HCT116 (cell line): ENCODE measurements at regions not wholly inside any gene's neighbourhood (a gene's known extent, or its start where the extent isn't known, plus 50 kb on each side); places are given as distances from the start of the nearest gene placed in this dataset.
A peak's percentile ranks its signal among the peaks of the same experiment; 100 is the strongest.

ENCODE experiments used
- ATAC-seq: fragments of 200-7000 bp; cut with Tn5 transposase; 2 replicates; pipeline ENCODE4 v1.9.1; 2020; ENCODE audit warnings: mild to moderate bottlenecking, moderate library complexity
- BruUV-seq: library from RNA; stranded (reverse); fragments of 400-500 nt; replicated peaks from 2 replicates; lab custom pipeline; 2021; lab: Mats Ljungman, UMichigan
- CTCF ChIA-PET: fragments of 300-600 bp; sonication (Branson Sonifier 250); formaldehyde crosslinking; loops from one replicate; lab custom pipeline; 2021; ENCODE audit warnings: antibody characterized with exemption; lab: Charles Lee
- POLR2A ChIA-PET: fragments of 300-600, 350-600 bp; sonication (Branson Sonifier 250); formaldehyde crosslinking; loops from one replicate; lab custom pipeline; 2021; ENCODE audit warnings: antibody characterized with exemption; lab: Charles Lee
- RAD21 ChIA-PET, 2 experiments: fragments of 300-600 bp; sonication (Branson Sonifier 250); formaldehyde crosslinking; loops; one replicate each; lab custom pipeline; 2023; ENCODE audit warnings: low total read pairs in 2 of 2; ENCODE audit not compliant: uncharacterized antibody in 2 of 2, unreplicated experiment in 2 of 2, low non-redundant PET in 1 of 2; lab: Charles Lee
- DNase-seq: peaks from one replicate; pipeline ENCODE4 v3.0.0-alpha.2; 2010; ENCODE audit warnings: low read depth, low spot score
- H2AFZ ChIP-seq: fragments of 200-600 bp; shearing (Covaris generic), sonication (generic); 2 replicates; pipeline ENCODE4 v1.6.1; 2017; ENCODE audit warnings: low read depth, mixed run types, mixed read lengths, antibody characterized with exemption, low read length; ENCODE audit not compliant: poor library complexity, severe bottlenecking
- H3K27ac ChIP-seq: 2 replicates; pipeline ENCODE4 v1.5.1; 2012; ENCODE audit warnings: low read depth, low read length
- H3K27me3 ChIP-seq: fragments of 200-600 bp; sonication (generic); 2 replicates; pipeline ENCODE4 v1.6.1; 2016; ENCODE audit warnings: mixed run types, low read length, mixed read lengths; ENCODE audit not compliant: insufficient read depth
- H3K36me3 ChIP-seq, 2 experiments: fragments of 200-500 bp in 1 of 2; fragments of 200-600 bp in 1 of 2; sonication (Bioruptor generic) in 1 of 2; sonication (generic) in 1 of 2; 2 replicates each; pipeline versions ENCODE4 v1.5.1 to v1.6.1; 2014 to 2016; ENCODE audit warnings: low read length in 2 of 2, inconsistent platforms in 1 of 2, mixed read lengths in 1 of 2, mixed run types in 1 of 2; ENCODE audit not compliant: insufficient read depth in 2 of 2, control insufficient read depth in 1 of 2
- H3K4me1 ChIP-seq, 2 experiments: fragments of 200-600 bp in 1 of 2; sonication (generic) in 1 of 2; 2 replicates each; pipeline versions ENCODE4 v1.5.1 to v1.6.1; 2012 to 2017; ENCODE audit warnings: low read length in 2 of 2, inconsistent platforms in 1 of 2, mild to moderate bottlenecking in 1 of 2, mixed read lengths in 1 of 2, mixed run types in 1 of 2, moderate library complexity in 1 of 2; ENCODE audit not compliant: insufficient read depth in 2 of 2, control insufficient read depth in 1 of 2
- H3K4me2 ChIP-seq: fragments of 200-600 bp; sonication (generic); 2 replicates; pipeline ENCODE4 v1.6.1; 2017; ENCODE audit warnings: mixed run types, low read length, mixed read lengths
- H3K4me3 ChIP-seq, 2 experiments: fragments of 200-600 bp in 1 of 2; sonication (generic) in 1 of 2; replicated peaks in 1 of 2; 2 replicates each; pipeline ENCODE4 v1.5.1; 2011 to 2016; ENCODE audit warnings: low read length in 2 of 2, control low read depth in 1 of 2, low read depth in 1 of 2, mild to moderate bottlenecking in 1 of 2, mixed read lengths in 1 of 2, mixed run types in 1 of 2
- H3K79me2 ChIP-seq: fragments of 200-600 bp; sonication (generic); 2 replicates; pipeline ENCODE4 v1.6.1; 2017; ENCODE audit warnings: mild to moderate bottlenecking, mixed run types, low read length, moderate library complexity, mixed read lengths; ENCODE audit not compliant: insufficient read depth
- H3K9ac ChIP-seq: fragments of 200-600 bp; sonication (generic); 2 replicates; pipeline ENCODE4 v1.6.1; 2016; ENCODE audit warnings: low read length, mixed read lengths
- H3K9me2 ChIP-seq: fragments of 200-600 bp; sonication (generic), shearing (Covaris generic); 2 replicates; pipeline ENCODE4 v1.6.1; 2017; ENCODE audit warnings: mixed run types, mild to moderate bottlenecking, moderate library complexity; ENCODE audit not compliant: insufficient read depth
- H3K9me3 ChIP-seq, 2 experiments: fragments of 200-500 bp in 1 of 2; fragments of 200-600 bp in 1 of 2; sonication (Bioruptor generic) in 1 of 2; sonication (generic) in 1 of 2; 2 replicates each; pipeline ENCODE4 v1.6.1; 2014 to 2017; ENCODE audit warnings: low read length in 2 of 2, mixed read lengths in 2 of 2, inconsistent platforms in 1 of 2, low read depth in 1 of 2, mild to moderate bottlenecking in 1 of 2, mixed run types in 1 of 2, moderate library complexity in 1 of 2; ENCODE audit not compliant: control insufficient read depth in 1 of 2, insufficient read depth in 1 of 2
- H4K20me1 ChIP-seq: fragments of 200-600 bp; sonication (generic), shearing (Covaris generic); 2 replicates; pipeline ENCODE4 v1.6.1; 2017; ENCODE audit warnings: mixed run types, mild to moderate bottlenecking, moderate library complexity; ENCODE audit not compliant: insufficient read depth
- CBX3 ChIP-seq: IDR thresholded peaks from 2 replicates; pipeline ENCODE4 v1.6.1; 2012; ENCODE audit warnings: low read depth
- CEBPB ChIP-seq: IDR thresholded peaks from 2 replicates; pipeline ENCODE4 v1.6.1; 2012; ENCODE audit warnings: low read depth
- EGR1 ChIP-seq: IDR thresholded peaks from 2 replicates; pipeline ENCODE4 v1.6.1; 2012; ENCODE audit warnings: low read depth
- EZH2 ChIP-seq: fragments of 200-600 bp; sonication (generic); IDR thresholded peaks from 2 replicates; pipeline ENCODE4 v1.6.1; 2017; ENCODE audit warnings: antibody characterized with exemption, mixed run types
- EZH2phosphoT487 ChIP-seq: fragments of 200-600 bp; IDR thresholded peaks from 2 replicates; pipeline ENCODE4 v1.6.1; 2018; ENCODE audit warnings: antibody characterized with exemption, borderline replicate concordance
- JUND ChIP-seq: IDR thresholded peaks from 2 replicates; pipeline ENCODE4 v1.6.1; 2012
- POLR2A ChIP-seq: IDR thresholded peaks from 2 replicates; pipeline ENCODE4 v1.7.0; 2011; ENCODE audit warnings: borderline replicate concordance; ENCODE audit not compliant: insufficient read depth, insufficient read length; ENCODE audit errors: extremely low read depth
- POLR2AphosphoS5 ChIP-seq: IDR thresholded peaks from 2 replicates; pipeline ENCODE4 v1.6.1; 2011; ENCODE audit warnings: mild to moderate bottlenecking, low read depth, low read length, moderate library complexity
- RAD21 ChIP-seq: IDR thresholded peaks from 2 replicates; pipeline ENCODE4 v1.6.1; 2012; ENCODE audit warnings: low read depth, mild to moderate bottlenecking
- REST ChIP-seq: IDR thresholded peaks from 2 replicates; pipeline ENCODE4 v1.6.1; 2012; ENCODE audit warnings: low read depth
- SIN3A ChIP-seq: IDR thresholded peaks from 2 replicates; pipeline ENCODE4 v1.6.1; 2012; ENCODE audit warnings: low read depth
- SP1 ChIP-seq: IDR thresholded peaks from 2 replicates; pipeline ENCODE4 v1.6.1; 2012; ENCODE audit warnings: low read depth
- SRF ChIP-seq: IDR thresholded peaks from 2 replicates; pipeline ENCODE4 v1.6.1; 2012; ENCODE audit warnings: low read depth
- TCF7L2 ChIP-seq: IDR thresholded peaks from 2 replicates; pipeline ENCODE4 v1.7.0; 2011; ENCODE audit warnings: borderline replicate concordance, inconsistent platforms; ENCODE audit not compliant: insufficient read depth, insufficient read length; ENCODE audit errors: extremely low read depth
- ZBTB33 ChIP-seq: IDR thresholded peaks from 2 replicates; pipeline ENCODE4 v1.6.1; 2011; ENCODE audit warnings: mild to moderate bottlenecking, low read length, moderate library complexity; ENCODE audit not compliant: insufficient replicate concordance; ENCODE audit errors: extremely low read depth
- ZFX ChIP-seq: fragments of 450-650 bp; IDR thresholded peaks from 2 replicates; pipeline ENCODE4 v1.6.1; 2017
- ZNF274 ChIP-seq: fragments of 200-500 bp; sonication (Bioruptor generic); IDR thresholded peaks from 2 replicates; pipeline ENCODE4 v1.6.1; 2014; ENCODE audit warnings: mild to moderate bottlenecking, low read depth, low read length, inconsistent platforms
- intact Hi-C: fragments of 100-400 bp; cut with micrococcal nuclease; formaldehyde crosslinking; loops from 2 replicates; pipeline ENCODE4 v1.10.0; 2022
- TF ChIP-seq, protein P1 (sequence below): IDR thresholded peaks from 2 replicates; pipeline ENCODE4 v1.6.1; 2012
- TF ChIP-seq, protein P2 (sequence below), 3 experiments: fragments of 200-600 bp in 1 of 3; sonication (generic) in 1 of 3; IDR thresholded peaks in 2 of 3; conservative IDR thresholded peaks in 1 of 3; 2 replicates each; pipeline ENCODE4 v1.5.1; 2012 to 2017; ENCODE audit warnings: low read depth in 2 of 3, low read length in 2 of 3, antibody characterized with exemption in 1 of 3, borderline replicate concordance in 1 of 3, control low read depth in 1 of 3, mild to moderate bottlenecking in 1 of 3, mixed read lengths in 1 of 3, mixed run types in 1 of 3, moderate library complexity in 1 of 3; ENCODE audit not compliant: insufficient read depth in 1 of 3
- TF ChIP-seq, protein P3 (sequence below): IDR thresholded peaks from 2 replicates; pipeline ENCODE4 v1.6.1; 2012

DNA sequence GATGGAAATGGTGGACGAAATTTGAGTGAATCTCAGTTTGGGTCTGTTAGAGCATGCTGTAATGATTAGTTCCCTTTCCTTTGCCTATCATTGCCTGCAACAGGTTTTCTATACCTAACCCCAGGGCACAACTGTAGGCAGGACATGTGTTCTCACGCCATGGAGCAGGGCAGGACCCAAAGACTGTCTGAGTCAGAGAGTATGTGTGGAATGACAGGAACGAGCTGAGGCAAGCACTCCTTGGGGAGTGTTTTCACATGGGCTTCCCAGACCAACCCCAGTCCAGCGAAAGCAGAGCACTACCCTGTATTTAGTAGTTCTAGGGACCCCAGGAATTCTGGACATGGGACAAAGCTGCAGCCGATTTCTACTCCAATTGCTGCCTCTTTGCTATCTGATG, 234.2 kb downstream of the HACE1 start:
- ATAC-seq: peak; percentile 69; the same call in 1 of the 2 replicates

More for the DNA sequence above, 234.2 kb downstream of the HACE1 start:
- TF ChIP-seq JUND: no peak
- no peak for TF ChIP-seq RAD21
- TF ChIP-seq POLR2AphosphoS5: no peak
- no peak for TF ChIP-seq CBX3
- TF ChIP-seq SP1: no peak
- TF ChIP-seq, protein P1, sequence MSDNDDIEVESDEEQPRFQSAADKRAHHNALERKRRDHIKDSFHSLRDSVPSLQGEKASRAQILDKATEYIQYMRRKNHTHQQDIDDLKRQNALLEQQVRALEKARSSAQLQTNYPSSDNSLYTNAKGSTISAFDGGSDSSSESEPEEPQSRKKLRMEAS: no peak
- TF ChIP-seq ZNF274: no peak
- TF ChIP-seq, protein P2, sequence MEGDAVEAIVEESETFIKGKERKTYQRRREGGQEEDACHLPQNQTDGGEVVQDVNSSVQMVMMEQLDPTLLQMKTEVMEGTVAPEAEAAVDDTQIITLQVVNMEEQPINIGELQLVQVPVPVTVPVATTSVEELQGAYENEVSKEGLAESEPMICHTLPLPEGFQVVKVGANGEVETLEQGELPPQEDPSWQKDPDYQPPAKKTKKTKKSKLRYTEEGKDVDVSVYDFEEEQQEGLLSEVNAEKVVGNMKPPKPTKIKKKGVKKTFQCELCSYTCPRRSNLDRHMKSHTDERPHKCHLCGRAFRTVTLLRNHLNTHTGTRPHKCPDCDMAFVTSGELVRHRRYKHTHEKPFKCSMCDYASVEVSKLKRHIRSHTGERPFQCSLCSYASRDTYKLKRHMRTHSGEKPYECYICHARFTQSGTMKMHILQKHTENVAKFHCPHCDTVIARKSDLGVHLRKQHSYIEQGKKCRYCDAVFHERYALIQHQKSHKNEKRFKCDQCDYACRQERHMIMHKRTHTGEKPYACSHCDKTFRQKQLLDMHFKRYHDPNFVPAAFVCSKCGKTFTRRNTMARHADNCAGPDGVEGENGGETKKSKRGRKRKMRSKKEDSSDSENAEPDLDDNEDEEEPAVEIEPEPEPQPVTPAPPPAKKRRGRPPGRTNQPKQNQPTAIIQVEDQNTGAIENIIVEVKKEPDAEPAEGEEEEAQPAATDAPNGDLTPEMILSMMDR (IDR thresholded peaks at IDR 0.05 in 2 of 3, conservative IDR thresholded peaks at IDR 0.05 in 1 of 3; ENCODE audit: borderline replicate concordance in 1 of 3, insufficient read depth in 1 of 3, low read depth in 2 of 3, low read length in 2 of 3): no peak
- no peak for TF ChIP-seq EGR1
- no peak for TF ChIP-seq SIN3A
- no peak for TF ChIP-seq EZH2phosphoT487
- no peak for TF ChIP-seq ZFX
- TF ChIP-seq TCF7L2: no peak
- no peak for TF ChIP-seq CEBPB
- no peak for TF ChIP-seq SRF
- TF ChIP-seq REST: no peak
- TF ChIP-seq POLR2A: no peak
- TF ChIP-seq, protein P3, sequence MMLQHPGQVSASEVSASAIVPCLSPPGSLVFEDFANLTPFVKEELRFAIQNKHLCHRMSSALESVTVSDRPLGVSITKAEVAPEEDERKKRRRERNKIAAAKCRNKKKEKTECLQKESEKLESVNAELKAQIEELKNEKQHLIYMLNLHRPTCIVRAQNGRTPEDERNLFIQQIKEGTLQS: no peak
- TF ChIP-seq EZH2: no peak
- TF ChIP-seq ZBTB33: no peak
- no TSS peak for BruUV-seq
- POLR2A ChIA-PET: no interaction called here
- Histone ChIP-seq H3K4me2 (peak overlapping the region; percentile 23; the same call in 1 of the 2 replicates), H3K27ac (no peak overlapping the region), H4K20me1 (no peaks in the 10 kb centered on the region), H3K36me3 (no peaks in the 10 kb centered on the region), H2AFZ (no peak overlapping the region), H3K27me3 (no peaks in the 10 kb centered on the region), H3K4me3 (no peak overlapping the region), H3K4me1 (peaks cover 0 to 8% of the 10 kb centered on the region in 2 experiments; a peak in 1 of 4 replicates), H3K9ac (no peak overlapping the region), H3K79me2 (no peaks in the 10 kb centered on the region), H3K9me3 (no peaks in the 10 kb centered on the region), H3K9me2 (no peaks in the 10 kb centered on the region)
- CTCF ChIA-PET: no interaction called here
- no peak for DNase-seq
- intact Hi-C loops: no loop called here
- RAD21 ChIA-PET: no interaction called here
